H1 (cell line): ENCODE measurements at regions not wholly inside any gene's neighbourhood (a gene's known extent, or its start where the extent isn't known, plus 50 kb on each side); places are given as distances from the start of the nearest gene placed in this dataset.

Source experiments
- CHD7 ChIP-seq: fragments of 300-600 bp; sonication (generic); IDR thresholded peaks from 2 replicates; pipeline ENCODE4 v1.7.1; 2012; ENCODE audit warnings: low read length, moderate library complexity, mild to moderate bottlenecking, inconsistent platforms; ENCODE audit not compliant: insufficient replicate concordance
- EP300 ChIP-seq, 2 experiments: IDR thresholded peaks; 1 replicate in 1 of 2; 2 replicates in 1 of 2; pipeline ENCODE4 v1.6.1; 2011 to 2012; ENCODE audit warnings: low read depth in 2 of 2, low read length in 2 of 2, mild to moderate bottlenecking in 2 of 2, borderline replicate concordance in 1 of 2, inconsistent platforms in 1 of 2, moderate library complexity in 1 of 2
- HDAC6 ChIP-seq: IDR thresholded peaks from one replicate; pipeline ENCODE4 v1.7.1; 2012; ENCODE audit warnings: low read depth, mild to moderate bottlenecking, inconsistent platforms, low read length, moderate library complexity

GRCh38 chr4:151822331-151822730 lies 61.5 kb upstream of the GATB start (continued):
- no peak for TF ChIP-seq CHD7
- no peak for TF ChIP-seq EP300 (IDR thresholded peaks at IDR 0.05; ENCODE audit: borderline replicate concordance in 1 of 2, low read depth in 2 of 2, low read length in 2 of 2)
- no peak for TF ChIP-seq HDAC6
